IMR-90 (cell line): ENCODE measurements at regions not wholly inside any gene's neighbourhood (a gene's known extent, or its start where the extent isn't known, plus 50 kb on each side); places are given as distances from the start of the nearest gene placed in this dataset.

ENCODE experiments used
- ATAC-seq: fragments of 200-7000 bp; cut with Tn5 transposase; 2 replicates; pipeline ENCODE4 v1.9.1; 2020; ENCODE audit warnings: low read depth, mild to moderate bottlenecking, moderate library complexity
- BruUV-seq: library from RNA; stranded (reverse); fragments of 400-500 nt; replicated peaks from 2 replicates; lab custom pipeline; 2021; lab: Mats Ljungman, UMichigan
- CTCF ChIA-PET: fragments of 300-600 bp; formaldehyde crosslinking; extraction: SDS; loops from one replicate; lab custom pipeline; 2021; ENCODE audit warnings: antibody characterized with exemption; lab: Yijun Ruan, JAX
- POLR2A ChIA-PET: fragments of 300-600 bp; sonication (Branson Sonifier 250); formaldehyde crosslinking; loops from one replicate; lab custom pipeline; 2022; ENCODE audit warnings: antibody characterized with exemption; ENCODE audit not compliant: unreplicated experiment; lab: Charles Lee
- DNase-seq: peaks from one replicate; pipeline ENCODE4 v3.0.0; 2013
- H2AFZ ChIP-seq: replicated peaks from 2 replicates; pipeline ENCODE3; 2013; ENCODE audit warnings: low read length, mild to moderate bottlenecking; ENCODE audit not compliant: poor library complexity
- H2AK5ac ChIP-seq: 2 replicates; pipeline ENCODE4 v1.6.1; 2013; ENCODE audit warnings: low read depth, low read length, inconsistent platforms
- H2AK9ac ChIP-seq: replicated peaks from 2 replicates; pipeline ENCODE3; 2013; ENCODE audit warnings: mild to moderate bottlenecking, low read depth, low read length, moderate library complexity; ENCODE audit not compliant: poor library complexity
- H2BK120ac ChIP-seq: 2 replicates; pipeline ENCODE4 v1.6.1; 2013; ENCODE audit warnings: low read depth, low read length, inconsistent platforms
- H2BK15ac ChIP-seq: 3 replicates; pipeline ENCODE4 v1.6.1; 2013; ENCODE audit warnings: low read depth, low read length, inconsistent platforms
- H2BK20ac ChIP-seq: 2 replicates; pipeline ENCODE4 v1.6.1; 2013; ENCODE audit warnings: low read depth, mild to moderate bottlenecking, inconsistent platforms, low read length, moderate library complexity
- H2BK5ac ChIP-seq: 2 replicates; pipeline ENCODE4 v1.6.1; 2013; ENCODE audit warnings: mild to moderate bottlenecking, low read depth, low read length, inconsistent platforms; ENCODE audit not compliant: poor library complexity, severe bottlenecking
- H3K14ac ChIP-seq: replicated peaks from 2 replicates; pipeline ENCODE4 v1.6.1; 2013; ENCODE audit warnings: low read depth, low read length, inconsistent platforms
- H3K18ac ChIP-seq: 2 replicates; pipeline ENCODE4 v1.6.1; 2013; ENCODE audit warnings: low read depth, low read length, control low read depth
- H3K23ac ChIP-seq: 2 replicates; pipeline ENCODE4 v1.6.1; 2013; ENCODE audit warnings: low read depth, low read length, inconsistent platforms
- H3K27ac ChIP-seq: 2 replicates; pipeline ENCODE4 v1.5.1; 2013; ENCODE audit warnings: mild to moderate bottlenecking, control low read depth, low read length; ENCODE audit not compliant: insufficient read depth
- H3K27me3 ChIP-seq: 2 replicates; pipeline ENCODE4 v1.6.1; 2013; ENCODE audit warnings: low read length; ENCODE audit not compliant: control insufficient read depth, insufficient read depth
- H3K36me3 ChIP-seq: 2 replicates; pipeline ENCODE4 v1.6.1; 2013; ENCODE audit warnings: low read length, mixed read lengths; ENCODE audit not compliant: control insufficient read depth, insufficient read depth
- H3K4ac ChIP-seq: 2 replicates; pipeline ENCODE4 v1.6.1; 2013; ENCODE audit warnings: low read depth, low read length, inconsistent platforms
- H3K4me1 ChIP-seq: 2 replicates; pipeline ENCODE4 v1.6.1; 2013; ENCODE audit warnings: low read length, mixed read lengths; ENCODE audit not compliant: control insufficient read depth, insufficient read depth
- H3K4me2 ChIP-seq: 2 replicates; pipeline ENCODE4 v1.6.1; 2013; ENCODE audit warnings: low read depth, mild to moderate bottlenecking, control low read depth, low read length, moderate library complexity
- H3K4me3 ChIP-seq: 2 replicates; pipeline ENCODE4 v1.5.1; 2013; ENCODE audit warnings: low read depth, mild to moderate bottlenecking, control low read depth, low read length, moderate library complexity; ENCODE audit not compliant: insufficient read depth
- H3K56ac ChIP-seq: 2 replicates; pipeline ENCODE4 v1.6.1; 2013; ENCODE audit warnings: low read length, inconsistent platforms; ENCODE audit not compliant: insufficient read depth; ENCODE audit errors: extremely low read depth
- H3K79me1 ChIP-seq, 2 experiments: 2 replicates each; pipeline ENCODE4 v1.6.1; 2013; ENCODE audit warnings: low read length in 2 of 2, inconsistent platforms in 1 of 2, low read depth in 1 of 2
- H3K9ac ChIP-seq: 2 replicates; pipeline ENCODE4 v1.6.1; 2013; ENCODE audit warnings: low read depth, low read length, control low read depth
- H3K9me1 ChIP-seq: 2 replicates; pipeline ENCODE4 v1.6.1; 2013; ENCODE audit warnings: low read length, inconsistent platforms; ENCODE audit not compliant: insufficient read depth
- H3K9me3 ChIP-seq: 2 replicates; pipeline ENCODE4 v1.6.1; 2013; ENCODE audit warnings: low read length; ENCODE audit not compliant: control insufficient read depth, insufficient read depth
- H4K20me1 ChIP-seq: 2 replicates; pipeline ENCODE4 v1.6.1; 2013; ENCODE audit warnings: low read length, inconsistent platforms; ENCODE audit not compliant: insufficient read depth
- H4K5ac ChIP-seq: 2 replicates; pipeline ENCODE4 v1.6.1; 2013; ENCODE audit warnings: mild to moderate bottlenecking, low read depth, low read length, control low read depth
- H4K8ac ChIP-seq, 2 experiments: 2 replicates each; pipeline ENCODE4 v1.6.1; 2013; ENCODE audit warnings: low read depth in 2 of 2, low read length in 2 of 2, control low read depth in 1 of 2, inconsistent platforms in 1 of 2
- H4K91ac ChIP-seq: 2 replicates; pipeline ENCODE4 v1.6.1; 2013; ENCODE audit warnings: low read depth, low read length, inconsistent platforms; ENCODE audit not compliant: insufficient read depth
- BHLHE40 ChIP-seq: fragments of 150-350 bp; IDR thresholded peaks from 2 replicates; pipeline ENCODE4 v1.6.1; 2016; ENCODE audit warnings: mild to moderate bottlenecking, low read depth, low read length
- CEBPB ChIP-seq: IDR thresholded peaks from 2 replicates; pipeline ENCODE4 v1.6.1; 2012; ENCODE audit warnings: low read depth, low read length, improper control_type of control experiment
- CHD1 ChIP-seq: IDR thresholded peaks from 2 replicates; pipeline ENCODE4 v1.6.1; 2012; ENCODE audit warnings: low read depth, low read length, improper control_type of control experiment
- MAFK ChIP-seq: IDR thresholded peaks from 2 replicates; pipeline ENCODE4 v1.6.1; 2012; ENCODE audit warnings: low read depth, low read length, improper control_type of control experiment
- MAZ ChIP-seq: IDR thresholded peaks from 2 replicates; pipeline ENCODE4 v1.6.1; 2012; ENCODE audit warnings: low read depth, mild to moderate bottlenecking, low read length, improper control_type of control experiment, moderate library complexity, borderline replicate concordance
- MXI1 ChIP-seq: IDR thresholded peaks from 2 replicates; pipeline ENCODE4 v1.6.1; 2012; ENCODE audit warnings: low read depth, mild to moderate bottlenecking, low read length, moderate library complexity, borderline replicate concordance
- NFE2L2 ChIP-seq: fragments of 150-350 bp; IDR thresholded peaks from 2 replicates; pipeline ENCODE4 v1.6.1; 2016; ENCODE audit warnings: low read depth, mild to moderate bottlenecking, low read length
- POLR2A ChIP-seq: IDR thresholded peaks from 2 replicates; pipeline ENCODE4 v1.6.1; 2012; ENCODE audit warnings: mild to moderate bottlenecking, low read depth, low read length
- RAD21 ChIP-seq: IDR thresholded peaks from 2 replicates; pipeline ENCODE4 v1.6.1; 2012; ENCODE audit warnings: low read length, improper control_type of control experiment
- RCOR1 ChIP-seq: IDR thresholded peaks from 2 replicates; pipeline ENCODE4 v1.6.1; 2012; ENCODE audit warnings: mild to moderate bottlenecking, low read length, improper control_type of control experiment; ENCODE audit not compliant: insufficient replicate concordance
- RFX5 ChIP-seq: IDR thresholded peaks from 2 replicates; pipeline ENCODE4 v1.8.0; 2012; ENCODE audit warnings: low read depth, mild to moderate bottlenecking, low read length, moderate library complexity
- SMC3 ChIP-seq: fragments of 150-350 bp; IDR thresholded peaks from 2 replicates; pipeline ENCODE4 v1.6.1; 2016; ENCODE audit warnings: low read depth, mild to moderate bottlenecking, antibody characterized with exemption, low read length, moderate library complexity
- WGBS, 2 experiments: methylation state at CpG; one replicate each; pipeline versions ENCODE4 v1.1.5 to v1.1.7; 2013; ENCODE audit warnings: missing lambda C conversion rate in 2 of 2; ENCODE audit not compliant: insufficient read length in 1 of 2; ENCODE audit errors: extremely low coverage in 2 of 2; 5-methylcytosine and 5-hydroxymethylcytosine counted together
- dilution Hi-C: fragments of 300-500 bp; cut with HindIII; formaldehyde crosslinking; loops from one replicate; pipeline ENCODE4 v1.14.3; 2018; ENCODE audit warnings: low sequenced_read_pairs; ENCODE audit not compliant: unreplicated experiment
- in situ Hi-C: fragments of 300-500 bp; cut with MboI; formaldehyde crosslinking; loops from 3 replicates; pipeline ENCODE4 v1.14.3; 2019; ENCODE audit warnings: low sequenced_read_pairs, inconsistent platforms, mixed read lengths
- intact Hi-C: fragments of 100-400 bp; cut with micrococcal nuclease; formaldehyde crosslinking; loops from 2 replicates; pipeline ENCODE4 v1.10.0; 2022
- TF ChIP-seq, protein P1 (sequence below): fragments of 150-350 bp; IDR thresholded peaks from 2 replicates; pipeline ENCODE4 v1.6.1; 2016; ENCODE audit warnings: low read depth, mild to moderate bottlenecking, low read length, moderate library complexity, borderline replicate concordance
- TF ChIP-seq, protein P2 (sequence below): conservative IDR thresholded peaks from 2 replicates; pipeline ENCODE4 v1.5.1; 2012; ENCODE audit warnings: mild to moderate bottlenecking, low read depth, low read length, improper control_type of control experiment
- TF ChIP-seq, protein P3 (sequence below): fragments of 150-350 bp; IDR thresholded peaks from 2 replicates; pipeline ENCODE4 v1.6.1; 2017; ENCODE audit warnings: mild to moderate bottlenecking, antibody characterized with exemption, low read length, low read depth

DNA sequence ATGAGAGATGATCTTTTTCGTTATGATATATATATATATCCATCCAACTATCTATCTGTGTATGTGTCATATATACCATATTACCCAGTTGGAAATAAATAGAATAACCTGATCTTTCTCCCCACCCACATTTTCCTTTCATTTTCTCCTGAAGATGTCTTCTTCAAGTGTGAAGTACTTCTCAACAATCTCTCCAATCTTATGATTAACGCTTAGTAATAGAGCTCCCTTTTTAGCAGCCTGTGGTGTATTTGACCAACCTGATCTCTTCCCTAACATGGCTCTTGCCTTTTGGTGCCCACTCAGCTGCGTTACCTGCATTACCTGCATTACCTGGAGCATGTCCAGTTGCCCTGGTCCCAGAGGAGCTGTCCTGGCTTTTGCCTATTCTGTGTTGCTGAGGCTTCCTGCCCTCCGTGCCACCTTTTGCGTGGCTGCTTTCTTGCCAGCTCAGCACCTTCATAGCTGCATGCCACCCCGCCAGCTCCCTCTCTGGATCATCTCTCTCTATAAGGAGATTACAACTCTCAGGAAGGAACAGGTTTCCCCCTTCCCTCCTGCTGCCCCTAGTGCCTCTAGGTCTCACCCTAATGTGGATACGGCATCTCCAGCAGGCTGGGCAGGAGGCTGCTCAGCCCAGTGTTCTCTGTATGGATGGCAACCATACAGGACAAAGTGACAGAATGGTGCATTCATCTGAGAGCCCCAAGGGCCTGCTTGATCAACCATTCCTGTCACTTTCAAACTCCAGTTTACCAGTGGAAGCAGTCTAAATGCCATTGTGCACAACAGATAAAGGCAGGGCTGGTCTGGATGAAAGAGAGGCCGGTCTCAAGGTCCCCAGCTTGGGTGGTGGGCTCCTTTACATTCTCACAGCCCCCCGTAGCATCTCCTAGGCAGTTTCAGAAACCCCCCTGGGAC is 126.7 kb downstream of the GADD45G start:
- Histone ChIP-seq H3K36me3 (no peaks in the 10 kb centered on the region), H3K18ac (no peak overlapping the region), H3K9me1 (no peaks in the 10 kb centered on the region), H2BK120ac (no peak overlapping the region), H3K79me1 (no peaks in the 10 kb centered on the region), H3K4me1 (no peaks in the 10 kb centered on the region), H2AK5ac (no peak overlapping the region), H2BK15ac (no peak overlapping the region), H2BK5ac (no peak overlapping the region), H3K9ac (no peak overlapping the region), H3K9me3 (no peaks in the 10 kb centered on the region), H4K5ac (no peak overlapping the region), H4K91ac (no peak overlapping the region), H2BK20ac (no peak overlapping the region), H4K20me1 (no peaks in the 10 kb centered on the region), H2AK9ac (no peak overlapping the region), H3K4me2 (no peak overlapping the region), H3K27ac (no peak overlapping the region), H3K56ac (no peak overlapping the region), H3K4ac (no peak overlapping the region), H4K8ac (no peak overlapping the region), H3K23ac (no peak overlapping the region), H3K14ac (no peak overlapping the region), H3K27me3 (no peaks in the 10 kb centered on the region), H2AFZ (no peak overlapping the region), H3K4me3 (no peak overlapping the region)
- DNase-seq (no peak), ATAC-seq (no peak)
- POLR2A ChIA-PET = no interaction called here
- in situ Hi-C loops (no loop called here), intact Hi-C loops (no loop called here), dilution Hi-C loops (no loop called here)
- CTCF ChIA-PET = no interaction called here
- 83% methylated on average over 5 of the region's 9 CpGs; no CpG with 5 or more reads in 1 of the 2 experiments for WGBS, 2 experiments
- BruUV-seq = no TSS peak
- TF ChIP-seq SMC3 (no peak), POLR2A (no peak), CHD1 (no peak), RAD21 (no peak), MXI1 (no peak), MAZ (no peak), MAFK (no peak), RCOR1 (no peak), CEBPB (no peak), RFX5 (no peak), BHLHE40 (no peak), NFE2L2 (no peak)
- TF ChIP-seq, protein P1, sequence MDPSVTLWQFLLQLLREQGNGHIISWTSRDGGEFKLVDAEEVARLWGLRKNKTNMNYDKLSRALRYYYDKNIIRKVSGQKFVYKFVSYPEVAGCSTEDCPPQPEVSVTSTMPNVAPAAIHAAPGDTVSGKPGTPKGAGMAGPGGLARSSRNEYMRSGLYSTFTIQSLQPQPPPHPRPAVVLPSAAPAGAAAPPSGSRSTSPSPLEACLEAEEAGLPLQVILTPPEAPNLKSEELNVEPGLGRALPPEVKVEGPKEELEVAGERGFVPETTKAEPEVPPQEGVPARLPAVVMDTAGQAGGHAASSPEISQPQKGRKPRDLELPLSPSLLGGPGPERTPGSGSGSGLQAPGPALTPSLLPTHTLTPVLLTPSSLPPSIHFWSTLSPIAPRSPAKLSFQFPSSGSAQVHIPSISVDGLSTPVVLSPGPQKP = no peak
- TF ChIP-seq, protein P2, sequence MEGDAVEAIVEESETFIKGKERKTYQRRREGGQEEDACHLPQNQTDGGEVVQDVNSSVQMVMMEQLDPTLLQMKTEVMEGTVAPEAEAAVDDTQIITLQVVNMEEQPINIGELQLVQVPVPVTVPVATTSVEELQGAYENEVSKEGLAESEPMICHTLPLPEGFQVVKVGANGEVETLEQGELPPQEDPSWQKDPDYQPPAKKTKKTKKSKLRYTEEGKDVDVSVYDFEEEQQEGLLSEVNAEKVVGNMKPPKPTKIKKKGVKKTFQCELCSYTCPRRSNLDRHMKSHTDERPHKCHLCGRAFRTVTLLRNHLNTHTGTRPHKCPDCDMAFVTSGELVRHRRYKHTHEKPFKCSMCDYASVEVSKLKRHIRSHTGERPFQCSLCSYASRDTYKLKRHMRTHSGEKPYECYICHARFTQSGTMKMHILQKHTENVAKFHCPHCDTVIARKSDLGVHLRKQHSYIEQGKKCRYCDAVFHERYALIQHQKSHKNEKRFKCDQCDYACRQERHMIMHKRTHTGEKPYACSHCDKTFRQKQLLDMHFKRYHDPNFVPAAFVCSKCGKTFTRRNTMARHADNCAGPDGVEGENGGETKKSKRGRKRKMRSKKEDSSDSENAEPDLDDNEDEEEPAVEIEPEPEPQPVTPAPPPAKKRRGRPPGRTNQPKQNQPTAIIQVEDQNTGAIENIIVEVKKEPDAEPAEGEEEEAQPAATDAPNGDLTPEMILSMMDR = no peak
- TF ChIP-seq, protein P3, sequence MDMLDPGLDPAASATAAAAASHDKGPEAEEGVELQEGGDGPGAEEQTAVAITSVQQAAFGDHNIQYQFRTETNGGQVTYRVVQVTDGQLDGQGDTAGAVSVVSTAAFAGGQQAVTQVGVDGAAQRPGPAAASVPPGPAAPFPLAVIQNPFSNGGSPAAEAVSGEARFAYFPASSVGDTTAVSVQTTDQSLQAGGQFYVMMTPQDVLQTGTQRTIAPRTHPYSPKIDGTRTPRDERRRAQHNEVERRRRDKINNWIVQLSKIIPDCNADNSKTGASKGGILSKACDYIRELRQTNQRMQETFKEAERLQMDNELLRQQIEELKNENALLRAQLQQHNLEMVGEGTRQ = no peak
